ENCODE measurements at regions not wholly inside any gene's neighbourhood (a gene's known extent, or its start where the extent isn't known, plus 50 kb on each side); places are given as distances from the start of the nearest gene placed in this dataset.

- POLR2A ChIA-PET = no interaction called here
- TF ChIP-seq SIN3A (IDR thresholded peaks at IDR 0.05; ENCODE audit: low read depth) (no peak), EZH2 (IDR thresholded peaks at IDR 0.05) (no peak), CTCF (IDR thresholded peaks at IDR 0.05 in 2 of 3, conservative IDR thresholded peaks at IDR 0.05 in 1 of 3; ENCODE audit: borderline replicate concordance in 1 of 3, insufficient read depth in 1 of 3, low read depth in 2 of 3, low read length in 2 of 3) (no peak), FOSL1 (IDR thresholded peaks at IDR 0.05; ENCODE audit: low read depth) (no peak), ELF1 (IDR thresholded peaks at IDR 0.05; ENCODE audit: borderline replicate concordance, low read depth) (no peak), ATF3 (IDR thresholded peaks at IDR 0.05) (no peak), RAD21 (IDR thresholded peaks at IDR 0.05; ENCODE audit: low read depth) (no peak), TCF7L2 (IDR thresholded peaks at IDR 0.05; ENCODE audit: borderline replicate concordance, extremely low read depth, insufficient read depth, insufficient read length) (no peak), SP1 (IDR thresholded peaks at IDR 0.05; ENCODE audit: low read depth) (no peak), REST (IDR thresholded peaks at IDR 0.05; ENCODE audit: low read depth) (no peak), JUND (IDR thresholded peaks at IDR 0.05) (no peak), ZBTB33 (IDR thresholded peaks at IDR 0.05; ENCODE audit: extremely low read depth, insufficient replicate concordance, low read length) (no peak)
- DNase-seq (ENCODE audit: low read depth, low spot score) = no peak
Measured at GRCh38 chr13:104450006-104450405, 1383.8 kb upstream of the SLC10A2 start.

More at GRCh38 chr13:104450006-104450405, 1383.8 kb upstream of the SLC10A2 start:
- no peaks in the 10 kb centered on the region for H3K79me2 ChIP-seq (ENCODE audit: insufficient read depth, low read length)
- H3K9me2 ChIP-seq (ENCODE audit: insufficient read depth) = no peaks in the 10 kb centered on the region
- H3K4me3 ChIP-seq (replicated peaks in 1 of 2; ENCODE audit: low read depth in 1 of 2, low read length in 2 of 2) = no peak overlapping the region
- H3K4me2 ChIP-seq (ENCODE audit: low read length) = no peak overlapping the region
- ChIA-PET RAD21 (ENCODE audit: low non-redundant PET in 1 of 2, low total read pairs in 2 of 2, uncharacterized antibody in 2 of 2, unreplicated experiment in 2 of 2) (no interaction called here), CTCF (no interaction called here)
- BruUV-seq (replicated peaks) = no TSS peak
- intact Hi-C loops (cut with micrococcal nuclease) = no loop called here
- no peaks in the 10 kb centered on the region for H3K27me3 ChIP-seq (ENCODE audit: insufficient read depth, low read length)
- no peaks in the 10 kb centered on the region for H3K4me1 ChIP-seq (ENCODE audit: control insufficient read depth in 1 of 2, insufficient read depth in 2 of 2, low read length in 2 of 2)
- H3K9ac ChIP-seq (ENCODE audit: low read length) = no peak overlapping the region
- H3K9me3 ChIP-seq (ENCODE audit: control insufficient read depth in 1 of 2, insufficient read depth in 1 of 2, low read depth in 1 of 2, low read length in 2 of 2) = no peaks in the 10 kb centered on the region
- H3K36me3 ChIP-seq (ENCODE audit: control insufficient read depth in 1 of 2, insufficient read depth in 2 of 2, low read length in 2 of 2) = no peaks in the 10 kb centered on the region
- no peaks in the 10 kb centered on the region for H4K20me1 ChIP-seq (ENCODE audit: insufficient read depth)
- no peak overlapping the region for H3K27ac ChIP-seq (ENCODE audit: low read depth, low read length)
- ATAC-seq = no peak
- no peak overlapping the region for H2AFZ ChIP-seq (ENCODE audit: low read depth, low read length, poor library complexity, severe bottlenecking)

Data from HCT116 (cell line).